Stimulated activated CD8-positive, alpha-beta memory T cell treated with anti-CD3 and anti-CD28 coated beads, Interleukin-4, amount 100 ng/mL, for 24 hours (primary cell): ENCODE measurements at regions not wholly inside any gene's neighbourhood (a gene's known extent, or its start where the extent isn't known, plus 50 kb on each side); places are given as distances from the start of the nearest gene placed in this dataset.

ENCODE experiments used
- DNase-seq: peaks from one replicate; pipeline ENCODE4 v3.0.0-alpha.2; 2020; ENCODE audit warnings: low read depth

DNA sequence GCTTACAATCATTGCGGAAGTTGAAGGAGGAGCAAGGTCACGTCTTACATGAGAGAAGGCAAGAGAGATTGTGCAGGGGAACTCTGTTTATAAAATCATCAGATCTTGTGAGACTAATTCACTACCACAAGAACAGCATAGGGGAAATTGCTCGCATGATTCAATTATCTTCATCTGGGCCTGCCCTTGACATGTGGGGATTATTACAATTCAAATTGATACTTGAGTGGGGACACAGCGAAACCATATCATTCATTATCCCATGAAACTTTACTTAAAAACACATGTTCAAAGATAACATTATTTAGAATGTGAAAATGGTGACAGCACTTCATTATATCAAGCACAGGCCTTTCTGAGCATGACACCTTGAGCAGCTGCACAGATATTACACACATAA lies 1087.8 kb downstream of the C4orf33 start:
- DNase-seq = no peak

DNA sequence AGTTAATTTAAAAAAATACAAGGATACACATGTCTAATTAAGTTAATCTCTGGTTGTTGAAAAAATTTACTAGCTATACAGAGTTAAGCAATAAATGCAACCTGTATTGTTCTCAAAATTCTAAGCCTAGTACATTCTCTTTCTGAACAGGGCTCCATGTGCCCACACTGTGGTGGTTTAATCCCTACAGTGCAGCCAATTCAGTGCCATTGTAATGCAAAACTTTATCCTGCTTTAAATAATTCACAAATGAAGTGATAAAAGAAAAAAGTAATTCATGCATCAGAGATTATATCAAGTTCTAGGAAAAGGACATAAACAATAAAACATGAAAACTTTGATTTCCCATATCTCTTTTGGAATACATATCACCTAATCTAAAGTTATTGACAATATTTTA lies 1089.2 kb downstream of the C4orf33 start:
- no peak for DNase-seq

DNA sequence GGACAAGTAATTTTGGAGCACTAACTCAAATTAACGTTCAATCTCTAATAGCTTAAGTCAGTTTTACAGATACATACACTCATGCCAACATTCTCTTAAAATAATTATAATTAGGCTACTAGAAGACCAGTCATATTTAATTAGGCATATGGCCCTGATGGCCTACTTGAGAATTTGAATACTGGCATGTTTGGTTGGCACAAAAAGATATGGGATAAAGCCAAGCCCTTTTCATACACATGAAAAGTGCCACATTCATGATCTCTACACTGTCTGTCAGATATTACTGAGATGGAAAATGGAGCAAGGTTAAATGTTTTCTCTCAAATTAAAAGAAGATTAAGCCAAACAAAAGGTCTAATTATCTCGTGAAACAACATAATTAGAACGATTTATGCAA lies 1091.0 kb downstream of the C4orf33 start:
- DNase-seq = no peak

DNA sequence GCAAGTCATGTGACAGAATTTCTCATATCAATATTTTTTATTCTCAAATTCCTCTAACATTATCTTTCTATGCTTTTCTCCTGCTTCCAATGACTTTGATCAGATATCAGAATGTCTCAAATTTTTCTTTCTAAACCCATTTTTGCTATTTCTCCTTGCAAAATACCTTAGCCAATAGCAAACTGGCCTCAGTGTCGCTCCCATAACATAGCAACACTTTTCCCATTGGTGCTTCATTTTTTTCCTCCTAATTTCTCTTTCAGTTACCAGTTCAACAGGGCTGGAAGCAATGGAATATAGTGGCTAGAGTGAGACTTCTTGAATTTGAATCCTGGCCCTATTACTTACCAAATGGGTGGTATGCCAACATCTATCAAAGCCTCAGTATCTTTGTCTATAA lies 1091.6 kb downstream of the C4orf33 start:
- no peak for DNase-seq

DNA sequence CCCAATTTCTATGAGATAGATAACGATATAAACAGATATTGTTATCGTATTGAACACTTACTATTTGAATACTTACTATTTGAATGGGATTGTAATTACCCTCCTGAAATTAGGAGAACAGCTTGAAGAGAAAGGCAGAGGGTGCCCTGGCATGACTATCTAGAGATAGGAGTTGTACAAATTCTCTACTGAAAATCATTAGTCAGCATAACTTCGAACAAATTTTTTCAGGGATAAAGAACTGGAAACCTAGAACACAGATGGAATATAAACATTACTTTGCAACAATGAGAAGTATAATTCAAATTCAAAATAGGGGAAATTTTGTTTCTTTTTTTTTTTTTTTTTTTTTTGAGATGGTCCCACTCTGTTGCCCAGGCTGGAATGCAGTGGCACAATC lies 1096.8 kb downstream of the C4orf33 start:
- DNase-seq = no peak

DNA sequence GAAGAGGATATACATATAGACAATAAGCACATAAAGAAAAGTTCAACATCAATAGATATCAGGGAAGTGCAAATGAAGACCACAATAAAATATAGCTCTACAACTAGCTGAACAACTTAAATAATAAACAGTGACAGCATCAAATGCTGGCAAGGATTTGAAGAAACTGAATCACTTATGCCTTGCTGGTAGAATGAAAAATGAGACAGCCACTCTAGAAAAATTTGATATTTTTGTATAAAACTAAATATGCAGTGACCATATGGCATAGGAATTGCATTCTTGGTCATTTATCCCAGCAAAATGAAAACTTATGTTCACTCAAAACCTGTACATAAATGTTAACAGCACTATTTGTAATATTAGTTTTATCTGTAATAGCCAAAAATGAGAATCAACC lies 1102.0 kb downstream of the C4orf33 start:
- DNase-seq = no peak

DNA sequence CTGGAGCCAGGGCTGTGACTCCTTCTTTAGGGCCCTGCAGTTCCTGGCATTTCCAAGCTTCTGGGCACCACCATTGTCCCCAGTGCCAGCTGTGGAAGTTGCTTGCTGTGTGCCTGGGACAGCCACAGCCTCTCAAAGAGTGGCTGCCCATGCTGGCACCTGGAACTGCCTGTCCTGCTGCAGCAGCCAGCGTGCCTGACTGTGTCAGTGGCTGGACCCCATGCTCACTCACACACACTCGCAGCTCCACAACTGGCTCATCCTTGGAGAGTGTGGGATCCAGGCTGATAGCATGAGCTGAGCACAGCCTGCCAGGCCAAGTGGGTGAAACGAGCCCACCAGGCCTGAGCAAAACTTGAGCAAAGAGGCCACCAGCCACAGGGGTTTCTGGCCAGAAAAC lies 1107.6 kb downstream of the C4orf33 start:
- no peak for DNase-seq

DNA sequence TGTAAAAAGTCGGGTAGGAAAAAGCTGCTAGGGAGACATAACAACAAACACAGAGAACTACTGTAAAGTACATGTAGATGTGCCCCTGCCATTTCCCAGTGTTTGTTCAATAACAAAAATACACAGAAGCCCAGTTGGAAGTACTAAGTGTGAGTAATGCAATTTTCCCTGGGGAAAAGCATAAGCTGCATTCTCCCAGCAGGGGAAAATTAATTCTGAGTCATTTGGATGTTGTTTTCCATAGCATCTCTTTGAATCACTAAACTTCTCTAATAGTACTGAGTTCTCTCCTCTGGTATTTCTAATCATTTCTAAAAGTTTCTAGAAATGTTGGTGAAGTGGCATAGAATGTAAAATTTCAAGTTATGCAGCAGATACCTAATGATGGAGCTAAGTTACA lies 1114.9 kb downstream of the C4orf33 start:
- no peak for DNase-seq

DNA sequence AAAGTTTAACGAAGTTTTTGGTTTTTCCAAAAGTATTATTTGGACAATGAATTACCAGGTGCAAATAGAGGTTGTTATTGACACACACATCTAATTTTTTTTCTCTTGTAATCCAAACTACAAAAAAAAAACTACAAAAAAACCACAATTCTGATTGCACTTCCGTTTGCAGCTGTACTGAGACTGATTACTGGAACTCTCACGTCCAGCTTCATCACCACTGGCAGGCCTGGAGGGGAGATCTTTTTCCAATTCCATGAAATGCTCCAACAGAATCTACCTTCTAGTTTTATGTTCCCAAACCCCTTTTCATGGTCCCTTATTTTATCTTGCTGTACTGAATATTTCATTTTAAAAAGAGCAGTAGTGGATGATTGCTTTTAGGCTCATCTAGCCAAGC lies 1118.3 kb downstream of the C4orf33 start:
- DNase-seq = no peak

DNA sequence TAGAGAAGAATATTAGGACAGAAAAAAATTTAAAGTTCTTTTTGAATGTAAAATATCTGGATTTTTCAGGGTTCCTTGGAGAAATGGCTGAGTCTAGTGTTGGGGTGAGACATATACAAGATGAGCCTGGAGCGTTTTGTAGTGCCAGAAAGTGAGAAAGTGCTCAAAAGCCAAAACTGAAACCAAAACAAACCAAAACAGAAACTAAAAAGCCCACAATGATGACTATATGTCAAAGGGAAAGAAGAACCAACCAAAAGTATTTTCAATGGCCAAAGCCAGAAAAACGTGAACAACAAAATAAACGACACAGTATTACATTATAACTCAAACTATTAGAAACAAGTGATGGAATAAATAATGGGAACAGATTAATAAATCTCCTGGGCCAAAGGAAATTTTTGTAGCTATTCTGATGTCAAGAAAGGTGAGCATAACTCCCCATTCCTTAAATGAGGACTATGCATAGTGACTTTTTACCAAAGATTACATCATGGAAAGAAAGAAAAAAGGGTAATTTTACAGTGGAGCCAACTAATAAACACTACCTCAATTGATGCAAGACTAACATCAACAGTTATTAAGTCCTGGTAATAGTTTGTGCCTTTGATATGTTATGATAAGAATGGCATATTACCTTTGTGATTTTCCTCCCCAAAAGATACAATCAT lies 1137.6 kb downstream of the C4orf33 start:
- no peak for DNase-seq

DNA sequence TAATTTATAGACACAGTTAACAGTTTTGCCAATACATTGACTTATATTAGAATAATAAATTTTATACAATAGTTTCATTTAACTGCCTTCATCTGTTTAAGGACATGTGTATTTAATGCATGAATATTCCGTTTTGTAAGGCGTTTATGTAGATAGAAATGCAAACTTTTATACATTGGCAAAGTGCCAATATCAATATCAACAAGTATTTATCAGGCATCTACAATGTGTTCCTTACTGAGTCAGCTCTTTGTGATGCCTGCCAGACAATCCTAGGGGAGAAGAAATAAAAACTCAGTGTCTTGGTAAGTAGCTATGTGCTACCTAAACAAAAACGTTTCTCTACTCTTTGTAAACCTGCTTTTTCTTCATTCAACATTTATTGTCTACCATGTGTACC lies 1142.2 kb downstream of the C4orf33 start:
- DNase-seq = no peak

DNA sequence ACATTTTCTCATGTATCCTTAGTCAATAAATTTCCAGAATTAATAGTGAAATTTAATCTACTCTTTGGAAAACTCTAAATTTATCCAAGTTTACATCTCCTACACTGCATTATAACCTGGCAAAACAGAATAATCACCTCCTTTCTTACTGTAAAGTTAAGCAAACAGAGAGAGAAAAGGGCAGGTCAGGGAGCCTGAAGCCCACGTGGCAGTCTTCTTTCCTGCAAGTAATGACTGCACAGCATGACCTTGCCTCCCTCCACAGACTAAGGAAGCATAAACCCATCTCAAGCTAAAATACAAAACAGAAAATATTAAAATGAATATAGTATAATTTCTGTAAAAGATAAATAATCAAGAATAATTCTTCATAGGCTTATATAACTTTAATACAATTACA lies 1153.0 kb downstream of the C4orf33 start:
- DNase-seq = no peak

DNA sequence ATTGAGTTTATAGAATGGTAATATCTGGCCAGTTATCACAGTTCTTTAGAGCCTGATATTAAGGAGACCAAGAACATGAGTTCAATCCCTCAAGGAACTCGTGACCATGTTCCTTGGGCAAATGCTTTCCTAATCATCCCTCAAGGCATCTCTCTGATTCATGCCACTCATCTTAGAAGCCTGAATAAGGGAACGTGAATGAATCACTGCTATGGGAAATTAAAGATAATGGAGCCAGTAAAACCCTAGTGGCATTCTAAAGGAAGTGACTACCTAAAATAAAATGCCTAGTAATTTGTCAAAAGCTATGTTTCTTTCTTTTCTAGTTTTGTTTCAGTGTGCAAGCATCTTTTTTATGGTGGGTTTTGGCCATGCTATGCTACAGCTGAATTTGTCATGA lies 1161.3 kb downstream of the C4orf33 start:
- DNase-seq = no peak

DNA sequence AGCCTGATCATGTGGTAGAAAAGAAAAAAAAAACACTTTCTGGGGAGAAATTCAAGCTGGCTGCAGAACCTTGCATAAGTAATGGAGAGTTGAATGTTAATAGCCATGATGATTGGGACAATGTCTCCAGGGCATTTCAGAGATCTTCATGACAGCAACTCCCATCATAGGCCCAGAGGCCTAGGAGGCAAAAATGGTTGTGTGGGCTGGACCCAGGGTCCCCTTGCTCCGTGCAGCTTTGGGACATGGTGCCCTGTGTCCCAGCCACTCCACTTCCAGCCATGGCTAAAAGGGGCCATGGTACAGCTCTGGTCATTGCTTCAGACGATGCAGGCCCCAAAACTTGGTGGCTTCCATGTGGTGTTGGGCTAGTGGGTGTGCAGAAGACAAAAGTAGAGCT lies 1170.9 kb downstream of the C4orf33 start:
- no peak for DNase-seq

DNA sequence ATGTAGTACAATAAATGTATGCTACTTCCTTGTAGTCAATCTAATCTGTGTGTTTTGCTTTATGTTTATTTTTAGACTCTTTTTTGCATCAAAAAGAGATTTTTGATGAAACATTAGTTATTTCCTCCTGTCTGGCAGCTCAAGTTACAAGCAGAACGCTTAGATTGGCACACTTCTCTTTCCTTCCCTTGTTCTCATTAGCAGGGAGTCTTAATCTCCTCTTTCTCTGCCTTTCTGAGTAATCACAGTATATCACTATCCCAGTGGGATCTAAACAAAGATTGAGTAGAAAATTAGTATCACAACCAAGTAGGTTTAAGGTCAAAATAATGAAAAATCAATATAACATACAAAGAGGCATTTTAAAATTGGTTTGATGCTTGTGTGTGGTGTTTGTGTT lies 1192.6 kb downstream of the C4orf33 start:
- no peak for DNase-seq

DNA sequence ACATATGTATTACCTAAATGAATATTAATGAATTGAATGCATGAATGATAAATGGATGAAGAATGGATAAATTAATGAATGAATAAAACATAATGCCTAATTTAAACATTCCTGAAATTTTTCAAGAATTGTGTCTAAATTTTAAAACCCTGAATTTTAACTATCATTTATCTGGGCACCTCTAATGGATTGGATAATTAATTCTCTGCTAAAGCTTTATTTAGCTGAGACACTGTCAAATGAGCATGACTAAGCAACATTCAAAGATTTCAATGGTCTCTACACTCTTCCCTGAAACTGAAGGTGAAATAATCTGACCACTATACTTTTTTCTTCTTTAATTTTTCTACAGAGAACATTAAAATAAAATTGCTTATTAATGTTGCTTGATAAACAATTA lies 1197.7 kb downstream of the C4orf33 start:
- DNase-seq = no peak

DNA sequence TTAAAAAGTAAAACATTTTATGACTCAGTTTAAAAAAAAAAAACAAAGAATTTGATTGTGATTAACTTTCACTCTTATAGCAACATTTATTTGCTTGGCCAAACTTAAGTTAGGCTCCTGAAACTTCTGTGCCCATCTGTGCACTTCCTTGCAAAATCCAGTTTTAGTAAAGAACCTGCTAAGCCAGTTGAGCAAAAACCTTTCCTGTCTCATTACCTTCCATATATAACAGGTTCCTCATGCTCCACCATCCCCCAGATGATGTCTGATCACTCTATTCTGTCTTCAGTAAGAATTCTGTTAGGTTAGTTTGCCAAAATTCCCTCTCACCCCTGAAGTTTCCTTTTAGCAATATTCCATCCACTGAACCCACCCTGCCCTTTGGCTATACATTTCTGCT lies 1200.5 kb downstream of the C4orf33 start:
- DNase-seq = no peak

DNA sequence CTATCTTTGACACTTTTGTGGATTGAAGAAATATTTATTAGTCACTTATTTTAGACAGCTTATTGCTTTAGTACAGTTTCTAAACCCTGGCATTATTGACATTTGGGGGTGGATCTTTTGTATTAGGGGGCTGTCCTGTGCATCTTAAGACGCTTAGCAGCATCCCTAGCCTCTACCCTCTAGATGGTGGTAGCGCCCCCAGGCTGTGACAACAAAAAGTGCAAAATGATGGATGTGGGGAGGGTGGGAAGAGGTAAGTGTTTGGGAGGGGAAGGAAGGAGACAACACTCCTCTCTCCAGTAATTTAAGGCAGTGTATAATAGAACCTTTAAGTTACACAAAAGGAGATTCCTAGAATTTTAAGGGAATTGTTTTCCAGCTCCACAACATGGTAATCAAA lies 1210.6 kb downstream of the C4orf33 start:
- DNase-seq = no peak

DNA sequence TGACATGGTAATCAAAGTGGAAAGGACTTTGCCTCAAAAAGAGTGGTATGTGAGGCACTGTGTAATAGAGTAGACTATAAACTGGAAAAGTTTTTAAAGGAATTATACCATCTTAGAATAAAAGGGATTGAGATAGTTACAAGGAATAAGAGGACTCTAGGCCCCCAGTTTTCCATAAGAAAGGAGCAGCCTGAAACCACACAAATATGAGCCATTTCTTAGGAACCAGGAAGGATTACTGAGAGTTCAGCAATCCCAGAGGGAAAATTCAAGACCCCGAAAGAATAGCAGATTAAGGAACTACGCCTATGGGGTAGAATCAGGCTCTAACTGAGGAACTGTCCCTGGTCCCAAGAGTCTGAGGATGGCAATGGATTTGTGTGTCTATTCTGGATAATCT lies 1213.3 kb downstream of the C4orf33 start:
- DNase-seq = no peak

DNA sequence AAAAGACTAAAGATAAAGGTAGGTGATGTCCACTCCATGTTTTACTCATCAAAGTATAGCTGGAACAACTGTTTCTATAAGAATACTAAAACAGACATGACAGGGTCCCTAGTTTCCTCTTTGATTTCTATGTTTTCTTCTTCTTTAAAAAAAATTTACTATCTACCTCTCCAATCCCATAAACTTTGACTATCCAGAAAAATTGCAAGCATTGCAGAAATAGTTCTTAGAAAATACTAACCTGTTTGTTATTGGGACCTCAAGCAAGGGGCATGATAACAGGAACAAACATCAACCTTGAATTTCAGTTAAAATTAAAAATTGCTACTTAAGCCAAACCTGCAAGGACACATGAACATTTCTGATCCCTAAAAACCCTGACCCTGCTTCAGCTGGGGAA lies 1226.5 kb downstream of the C4orf33 start:
- no peak for DNase-seq

DNA sequence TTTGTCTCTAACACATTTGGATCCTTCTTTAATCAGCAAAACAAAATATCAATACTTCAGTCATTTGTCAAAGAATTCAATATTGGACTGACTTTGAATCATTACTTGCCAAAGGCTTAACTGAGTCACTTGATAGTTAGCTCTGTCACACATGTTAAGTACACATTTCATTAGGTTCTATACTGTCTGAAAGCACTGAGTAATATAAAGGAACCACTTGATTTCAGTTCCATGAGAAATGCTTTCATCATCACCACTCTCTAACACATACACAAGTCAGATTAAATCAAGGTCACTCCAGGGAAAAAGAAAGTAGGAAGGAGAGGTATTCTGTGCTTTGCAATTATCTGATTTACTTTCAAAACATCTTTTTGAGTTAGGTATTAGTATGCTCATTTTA lies 1233.1 kb downstream of the C4orf33 start:
- DNase-seq = no peak

DNA sequence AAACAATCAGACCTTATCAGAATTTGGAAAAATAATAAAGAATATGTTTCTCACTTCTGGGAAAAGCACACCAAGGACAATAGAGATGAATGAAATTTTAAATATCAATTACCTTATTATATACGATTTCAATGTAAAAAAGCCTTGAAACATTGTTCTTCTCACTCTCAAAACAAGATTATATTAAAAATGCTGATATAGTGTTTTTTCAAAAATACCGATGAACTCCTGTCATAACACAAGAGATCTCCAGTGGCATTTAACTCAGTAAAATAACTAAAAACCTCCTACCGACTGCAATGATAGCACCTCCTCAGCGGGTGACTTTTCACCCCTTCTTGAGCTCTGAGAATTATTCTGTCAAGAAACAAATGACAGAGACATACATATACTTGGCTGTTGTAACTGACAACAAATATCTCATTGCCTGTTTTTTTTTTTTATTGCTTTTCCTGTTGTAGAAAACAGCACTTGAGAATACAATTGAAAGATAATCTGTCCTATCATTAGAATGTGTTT lies 1237.3 kb downstream of the C4orf33 start:
- DNase-seq = no peak

DNA sequence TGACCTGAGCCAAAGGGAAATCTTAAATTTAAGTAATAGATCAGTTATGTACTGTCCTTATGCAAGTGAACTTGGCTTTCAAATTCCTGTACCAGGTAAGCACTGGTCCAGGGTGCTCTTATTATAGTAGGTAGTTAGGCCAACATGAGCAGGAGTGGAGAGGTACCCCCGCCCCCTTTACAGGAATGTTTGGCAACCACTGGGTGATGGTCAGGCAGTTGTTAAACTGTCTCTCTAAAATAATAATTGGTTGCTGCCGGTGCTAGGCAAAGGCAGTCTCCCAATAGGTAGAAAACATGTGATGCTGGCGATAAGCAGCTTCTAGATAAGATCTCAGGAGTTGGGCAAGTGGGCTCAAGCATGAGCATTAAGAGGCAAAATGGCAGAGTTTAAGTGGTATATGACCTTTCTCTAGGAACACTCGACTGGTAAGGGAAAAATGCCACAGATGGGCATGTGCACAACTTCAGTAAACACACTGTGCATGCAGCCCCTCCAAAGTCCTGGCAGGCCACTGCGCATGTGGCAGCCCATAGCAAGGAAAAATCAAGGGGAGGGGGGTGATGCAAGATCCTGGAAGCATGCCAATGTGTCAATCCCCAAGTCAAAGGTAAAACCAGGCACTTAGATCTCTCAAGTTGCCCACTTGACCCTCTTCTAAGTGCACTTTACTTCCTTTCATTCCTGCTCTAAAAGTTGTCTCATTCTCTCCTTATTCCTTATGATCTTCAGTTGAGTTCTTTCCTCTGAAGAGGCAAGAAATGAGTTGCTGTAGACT lies 1239.7 kb downstream of the C4orf33 start:
- DNase-seq = no peak
